Body of pancreas (tissue), 4 donors: ENCODE measurements at regions not wholly inside any gene's neighbourhood (a gene's known extent, or its start where the extent isn't known, plus 50 kb on each side); places are given as distances from the start of the nearest gene placed in this dataset.

ENCODE experiments used
- POLR2A ChIP-seq, 3 donors: fragments of 450-650 bp; IDR thresholded peaks; one replicate each; pipeline ENCODE4 v1.6.1; 2016; ENCODE audit warnings: antibody characterized with exemption in 3 of 3, mild to moderate bottlenecking in 2 of 3
- TF ChIP-seq, protein P1 (sequence below), 7 experiments: fragments of 450-650 bp in 4 of 7; fragments of 200-600 bp in 3 of 7; sonication (generic) in 3 of 7; IDR thresholded peaks; one replicate each; pipeline ENCODE4 v1.5.1; 2016 to 2019; ENCODE audit warnings: antibody characterized with exemption in 7 of 7

- TF ChIP-seq, protein P1, sequence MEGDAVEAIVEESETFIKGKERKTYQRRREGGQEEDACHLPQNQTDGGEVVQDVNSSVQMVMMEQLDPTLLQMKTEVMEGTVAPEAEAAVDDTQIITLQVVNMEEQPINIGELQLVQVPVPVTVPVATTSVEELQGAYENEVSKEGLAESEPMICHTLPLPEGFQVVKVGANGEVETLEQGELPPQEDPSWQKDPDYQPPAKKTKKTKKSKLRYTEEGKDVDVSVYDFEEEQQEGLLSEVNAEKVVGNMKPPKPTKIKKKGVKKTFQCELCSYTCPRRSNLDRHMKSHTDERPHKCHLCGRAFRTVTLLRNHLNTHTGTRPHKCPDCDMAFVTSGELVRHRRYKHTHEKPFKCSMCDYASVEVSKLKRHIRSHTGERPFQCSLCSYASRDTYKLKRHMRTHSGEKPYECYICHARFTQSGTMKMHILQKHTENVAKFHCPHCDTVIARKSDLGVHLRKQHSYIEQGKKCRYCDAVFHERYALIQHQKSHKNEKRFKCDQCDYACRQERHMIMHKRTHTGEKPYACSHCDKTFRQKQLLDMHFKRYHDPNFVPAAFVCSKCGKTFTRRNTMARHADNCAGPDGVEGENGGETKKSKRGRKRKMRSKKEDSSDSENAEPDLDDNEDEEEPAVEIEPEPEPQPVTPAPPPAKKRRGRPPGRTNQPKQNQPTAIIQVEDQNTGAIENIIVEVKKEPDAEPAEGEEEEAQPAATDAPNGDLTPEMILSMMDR (IDR thresholded peaks at IDR 0.05), result no peak
- no peak for TF ChIP-seq POLR2A (IDR thresholded peaks at IDR 0.05)
Observed at GRCh38 chr20:52280407-52280806, 88.8 kb upstream of the ZFP64 start.
